ENCODE measurements at regions not wholly inside any gene's neighbourhood (a gene's known extent, or its start where the extent isn't known, plus 50 kb on each side); places are given as distances from the start of the nearest gene placed in this dataset.

GRCh38 chr2:38129481-38129880 is 53.5 kb upstream of the CYP1B1 start:
- Histone ChIP-seq H3K4me1 (ENCODE audit: insufficient read depth, low read length) (peaks cover 52% of the 10 kb centered on the region), H3K4me3 (ENCODE audit: low read length) (no peak overlapping the region), H3K27me3 (ENCODE audit: insufficient read depth, low read length) (no peaks in the 10 kb centered on the region), H3K9me3 (ENCODE audit: low read depth, low read length) (no peaks in the 10 kb centered on the region)

- no peaks in the 10 kb centered on the region for H3K9me3 ChIP-seq (ENCODE audit: low read depth, low read length)
- no peak overlapping the region for H3K4me3 ChIP-seq (ENCODE audit: low read length)
- H3K27me3 ChIP-seq (ENCODE audit: insufficient read depth, low read length), result no peaks in the 10 kb centered on the region
- H3K4me1 ChIP-seq (ENCODE audit: insufficient read depth, low read length), result peaks cover 59% of the 10 kb centered on the region
These were observed 52.7 kb upstream of the CYP1B1 start for GRCh38 chr2:38128653-38129052.

- Histone ChIP-seq H3K4me3 (ENCODE audit: low read length) (no peak overlapping the region), H3K9me3 (ENCODE audit: low read depth, low read length) (no peaks in the 10 kb centered on the region), H3K4me1 (ENCODE audit: insufficient read depth, low read length) (peaks cover 59% of the 10 kb centered on the region), H3K27me3 (ENCODE audit: insufficient read depth, low read length) (no peaks in the 10 kb centered on the region)
These were observed 51.3 kb upstream of the CYP1B1 start for GRCh38 chr2:38127277-38127676.

GRCh38 chr2:38125842-38126241 is 49.9 kb upstream of the CYP1B1 start:
- no peak overlapping the region for H3K4me3 ChIP-seq (ENCODE audit: low read length)
- H3K27me3 ChIP-seq (ENCODE audit: insufficient read depth, low read length), result no peaks in the 10 kb centered on the region
- peaks cover 53% of the 10 kb centered on the region for H3K4me1 ChIP-seq (ENCODE audit: insufficient read depth, low read length)

More at GRCh38 chr2:38125842-38126241, 49.9 kb upstream of the CYP1B1 start:
- H3K9me3 ChIP-seq (ENCODE audit: low read depth, low read length), result no peaks in the 10 kb centered on the region
